ENCODE measurements at regions not wholly inside any gene's neighbourhood (a gene's known extent, or its start where the extent isn't known, plus 50 kb on each side); places are given as distances from the start of the nearest gene placed in this dataset.

DNA sequence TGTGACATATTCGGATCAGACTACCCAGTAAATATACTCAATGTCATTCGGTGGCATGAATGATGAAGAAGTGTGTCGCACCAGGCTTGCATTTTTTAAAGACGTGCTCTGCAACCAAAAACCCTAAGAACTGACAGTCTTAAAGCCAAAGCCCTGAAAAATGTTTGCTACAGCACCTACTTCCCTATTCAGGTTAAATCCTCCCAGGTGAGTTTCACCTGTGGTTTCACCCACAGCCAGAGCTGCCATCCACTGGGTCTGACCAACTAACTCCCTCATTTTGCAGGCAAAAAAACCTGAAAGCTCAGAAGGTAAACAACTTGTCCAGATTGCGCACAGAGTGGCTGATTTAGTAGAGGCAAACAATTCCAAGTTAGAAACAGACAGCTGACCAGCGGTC lies 222.3 kb upstream of the MGAT5 start:
- no peak overlapping the region for H2BK20ac ChIP-seq (ENCODE audit: low read length)
- TF ChIP-seq SIN3A (conservative IDR thresholded peaks at IDR 0.05 in 1 of 2, IDR thresholded peaks at IDR 0.05 in 1 of 2; ENCODE audit: low read depth in 1 of 2, low read length in 2 of 2) (no peak), BACH1 (IDR thresholded peaks at IDR 0.05; ENCODE audit: low read length) (no peak), ASH2L (IDR thresholded peaks at IDR 0.05; ENCODE audit: low read length) (no peak), RXRA (IDR thresholded peaks at IDR 0.05; ENCODE audit: insufficient read depth, low read depth, low read length) (no peak), MAFK (IDR thresholded peaks at IDR 0.05; ENCODE audit: low read depth, low read length) (no peak), RAD21 (IDR thresholded peaks at IDR 0.05 in 1 of 2, conservative IDR thresholded peaks at IDR 0.05 in 1 of 2; ENCODE audit: low read depth in 2 of 2, low read length in 2 of 2) (no peak), CEBPB (IDR thresholded peaks at IDR 0.05; ENCODE audit: low read depth, low read length) (no peak), JUN (IDR thresholded peaks at IDR 0.05; ENCODE audit: low read depth, low read length) (no peak), EP300 (IDR thresholded peaks at IDR 0.05; ENCODE audit: borderline replicate concordance in 1 of 2, low read depth in 2 of 2, low read length in 2 of 2) (no peak), CTBP2 (IDR thresholded peaks at IDR 0.05; ENCODE audit: borderline replicate concordance, insufficient read depth, insufficient read length, low read length) (no peak)
- TF ChIP-seq, protein P1, sequence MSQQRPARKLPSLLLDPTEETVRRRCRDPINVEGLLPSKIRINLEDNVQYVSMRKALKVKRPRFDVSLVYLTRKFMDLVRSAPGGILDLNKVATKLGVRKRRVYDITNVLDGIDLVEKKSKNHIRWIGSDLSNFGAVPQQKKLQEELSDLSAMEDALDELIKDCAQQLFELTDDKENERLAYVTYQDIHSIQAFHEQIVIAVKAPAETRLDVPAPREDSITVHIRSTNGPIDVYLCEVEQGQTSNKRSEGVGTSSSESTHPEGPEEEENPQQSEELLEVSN (IDR thresholded peaks at IDR 0.05) = no peak
- no peak overlapping the region for H2BK120ac ChIP-seq (replicated peaks; ENCODE audit: low read depth, low read length)
- peaks cover 0 to 5% of the 10 kb centered on the region in 2 experiments; a peak in 2 of 4 replicates for H3K9me3 ChIP-seq (ENCODE audit: insufficient read depth in 2 of 2, low read depth in 1 of 2, low read length in 1 of 2)
- H3K23me2 ChIP-seq (ENCODE audit: low read depth, low read length) = peaks cover 2% of the 10 kb centered on the region; the same call in 1 of the 2 replicates
- H4K8ac ChIP-seq (ENCODE audit: extremely low read depth, insufficient read depth, low read length) = no peak overlapping the region
- H4K20me1 ChIP-seq (replicated peaks in 1 of 2; ENCODE audit: control insufficient read depth in 1 of 2, insufficient read depth in 2 of 2, low read length in 2 of 2) = no peaks in the 10 kb centered on the region
- no peak overlapping the region for H2BK5ac ChIP-seq (ENCODE audit: low read depth, low read length)
- no peaks in the 10 kb centered on the region; a peak in 1 of 7 replicates for H3K27me3 ChIP-seq (replicated peaks in 1 of 4; ENCODE audit: control insufficient read depth in 3 of 4, extremely low read depth in 1 of 4, insufficient read depth in 3 of 4, low read length in 3 of 4)
- H4K5ac ChIP-seq (ENCODE audit: insufficient read length, low read depth, low read length) = no peak overlapping the region
- no peak overlapping the region for H2AFZ ChIP-seq (ENCODE audit: low read length)
- no peak overlapping the region for H2BK15ac ChIP-seq (ENCODE audit: low read length)
- H3K9ac ChIP-seq (replicated peaks in 1 of 4; ENCODE audit: extremely low read depth in 1 of 4, low read depth in 3 of 4, low read length in 3 of 4) = no peak overlapping the region
- no peak overlapping the region for H3K18ac ChIP-seq (ENCODE audit: extremely low read depth, low read length)
- H3K4me2 ChIP-seq (ENCODE audit: insufficient read depth in 1 of 2, low read depth in 2 of 2, low read length in 2 of 2) = no peak overlapping the region
- WGBS, 2 experiments (ENCODE audit: extremely low coverage in 1 of 2, insufficient coverage in 1 of 2, insufficient read length in 1 of 2, insufficient replicate concordance in 2 of 2, low coverage in 1 of 2, low lambda C conversion rate in 2 of 2, missing lambda C conversion rate in 1 of 2) = 94% methylated on average over 6 of the region's 6 CpGs; no CpG with 5 or more reads in 1 of the 2 experiments
- no peaks in the 10 kb centered on the region for H3K36me3 ChIP-seq (ENCODE audit: control insufficient read depth in 2 of 4, insufficient read depth in 4 of 4, low read length in 3 of 4)
- no peak overlapping the region for H3K4ac ChIP-seq (replicated peaks; ENCODE audit: insufficient read length, low read depth, low read length)
- H3K4me1 ChIP-seq (replicated peaks in 1 of 4; ENCODE audit: control insufficient read depth in 3 of 4, insufficient read depth in 4 of 4, low read length in 3 of 4) = peaks cover 0 to 7% (median 0%) of the 10 kb centered on the region in 4 experiments; a peak in 2 of 7 replicates
- no peaks in the 10 kb centered on the region for H3K79me1 ChIP-seq (ENCODE audit: low read depth, low read length)
- no peak overlapping the region for H4K91ac ChIP-seq (replicated peaks; ENCODE audit: insufficient read length, low read length)
- DNase-seq (ENCODE audit: low read depth in 1 of 2, low spot score in 2 of 2) (no peak), FAIRE-seq (no peak)
- H2AK5ac ChIP-seq (ENCODE audit: low read depth, low read length) = no peak overlapping the region
- no peak overlapping the region for H3K14ac ChIP-seq (ENCODE audit: insufficient read length)
- no peak overlapping the region for H3K4me3 ChIP-seq (ENCODE audit: extremely low read depth in 1 of 4, insufficient read depth in 2 of 4, low read depth in 3 of 4, low read length in 4 of 4)
- no peak overlapping the region for H3K56ac ChIP-seq (replicated peaks; ENCODE audit: insufficient read length, low read depth, low read length)
- H3K23ac ChIP-seq (ENCODE audit: insufficient read length) = no peak overlapping the region
- CTCF ChIA-PET (ENCODE audit: partially characterized antibody) = interaction anchor here (1.4 kb wide), 1 partner anchor 361 kb away, joined by 3 read pairs; no protein-coding TSS in a partner anchor
- POLR2A ChIA-PET (ENCODE audit: partially characterized antibody) = interaction anchor here (1.8 kb wide), 1 partner anchor 56 kb away, joined by 3 read pairs; no protein-coding TSS in a partner anchor
- H3K79me2 ChIP-seq (ENCODE audit: control insufficient read depth in 1 of 2, insufficient read depth in 2 of 2, low read length in 2 of 2) = no peaks in the 10 kb centered on the region
- H2BK12ac ChIP-seq (ENCODE audit: low read depth, low read length) = no peak overlapping the region
- no peak overlapping the region for H3K27ac ChIP-seq (ENCODE audit: low read depth, low read length)

Measured in H1 (cell line).